Neural progenitor cell (in vitro differentiated cells): ENCODE measurements at regions not wholly inside any gene's neighbourhood (a gene's known extent, or its start where the extent isn't known, plus 50 kb on each side); places are given as distances from the start of the nearest gene placed in this dataset.

Experiments used
- CTCF ChIP-seq: fragments of 200-600 bp; sonication (generic); IDR thresholded peaks from 2 replicates; pipeline ENCODE4 v1.5.1; 2017; ENCODE audit warnings: antibody characterized with exemption, mild to moderate bottlenecking
- EZH2 ChIP-seq: fragments of 200-600 bp; sonication (generic); IDR thresholded peaks from 2 replicates; pipeline ENCODE4 v1.6.1; 2017; ENCODE audit warnings: antibody characterized with exemption, mild to moderate bottlenecking, moderate library complexity

GRCh38 chr12:118783703-118784102 is 197.6 kb upstream of the SRRM4 start:
- TF ChIP-seq CTCF (no peak), EZH2 (no peak)
